GM12864 (cell line): ENCODE measurements at regions not wholly inside any gene's neighbourhood (a gene's known extent, or its start where the extent isn't known, plus 50 kb on each side); places are given as distances from the start of the nearest gene placed in this dataset.
"Not testable (repeated sequence)": the region's sequence is repeated elsewhere in the genome, so short reads cannot be mapped to it uniquely, and the experiment has no call there.

Source experiments
- DNase-seq: peaks from one replicate; pipeline ENCODE4 v3.0.0-alpha.2; 2011; ENCODE audit warnings: low read depth
- H3K4me3 ChIP-seq: 2 replicates; pipeline ENCODE4 v1.5.1; 2011; ENCODE audit warnings: mild to moderate bottlenecking, low read depth, low read length, control low read depth
- CTCF ChIP-seq: IDR thresholded peaks from 2 replicates; pipeline ENCODE4 v1.5.1; 2011; ENCODE audit warnings: low read depth, mild to moderate bottlenecking, moderate library complexity, low read length, control low read depth, inconsistent platforms; ENCODE audit errors: missing control alignments

- TF ChIP-seq CTCF, result no peak
- H3K4me3 ChIP-seq, result no peak overlapping the region
- DNase-seq, result no peak
Measured at GRCh38 chr7:156376317-156376716, 264.3 kb upstream of the RNF32 start.

- DNase-seq, result no peak
- no peak overlapping the region for H3K4me3 ChIP-seq
- TF ChIP-seq CTCF, result no peak
Measured at GRCh38 chr7:156374335-156374734, 266.2 kb upstream of the RNF32 start.

GRCh38 chr7:156369929-156370328 is 270.6 kb upstream of the RNF32 start:
- DNase-seq, H3K4me3 ChIP-seq: not testable (repeated sequence)

GRCh38 chr7:156368053-156368843 is 272.3 kb upstream of the RNF32 start:
- no peak overlapping the region for H3K4me3 ChIP-seq
- DNase-seq, result no peak
- no peak for TF ChIP-seq CTCF

GRCh38 chr7:156363751-156364150 is 276.8 kb upstream of the RNF32 start:
- TF ChIP-seq CTCF, result no peak
- no peak for DNase-seq
- H3K4me3 ChIP-seq, result no peak overlapping the region

GRCh38 chr7:156360835-156361234 is 279.7 kb upstream of the RNF32 start:
- DNase-seq, result no peak
- H3K4me3 ChIP-seq, result no peak overlapping the region
- TF ChIP-seq CTCF, result no peak

GRCh38 chr7:156356551-156356950 is 284.0 kb upstream of the RNF32 start:
- TF ChIP-seq CTCF, result no peak
- no peak for DNase-seq
- H3K4me3 ChIP-seq, result no peak overlapping the region
